ENCODE measurements at regions not wholly inside any gene's neighbourhood (a gene's known extent, or its start where the extent isn't known, plus 50 kb on each side); places are given as distances from the start of the nearest gene placed in this dataset.
"Not testable (repeated sequence)": the region's sequence is repeated elsewhere in the genome, so short reads cannot be mapped to it uniquely, and the experiment has no call there.

DNA sequence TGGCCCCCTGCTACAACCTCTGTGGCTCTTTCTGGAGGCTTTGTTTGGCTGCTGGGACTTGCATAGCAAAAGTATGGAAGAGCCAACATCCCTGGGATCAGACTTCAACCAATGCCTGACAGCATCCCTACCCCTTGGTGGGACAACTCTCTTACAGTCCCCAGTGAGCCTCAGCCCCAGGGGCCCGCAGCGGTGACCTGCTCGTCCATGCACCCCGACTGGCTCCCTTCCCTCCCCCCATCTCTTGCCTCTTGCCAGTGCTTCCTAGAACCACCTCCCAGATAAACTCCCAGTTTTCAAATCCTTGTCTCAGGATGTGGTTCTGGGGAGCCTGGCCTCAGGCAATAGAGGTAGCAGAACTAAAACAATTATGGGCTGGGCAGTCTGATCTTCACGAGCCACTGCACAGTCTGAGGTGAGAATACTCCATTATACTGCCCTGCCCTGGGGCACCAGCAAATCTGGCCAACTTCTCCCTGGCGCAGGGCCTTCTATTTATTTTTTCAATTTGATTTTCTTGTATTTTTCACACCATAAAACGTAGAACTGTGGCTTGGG, 86.6 kb upstream of the BRD7 start:
- Histone ChIP-seq H3K27ac (no peak overlapping the region), H3K4me3 (no peak overlapping the region)

GRCh38 chr16:50453446-50453845, 84.7 kb upstream of the BRD7 start:
- Histone ChIP-seq H3K4me3 (no peak overlapping the region), H3K27ac (no peak overlapping the region)

DNA sequence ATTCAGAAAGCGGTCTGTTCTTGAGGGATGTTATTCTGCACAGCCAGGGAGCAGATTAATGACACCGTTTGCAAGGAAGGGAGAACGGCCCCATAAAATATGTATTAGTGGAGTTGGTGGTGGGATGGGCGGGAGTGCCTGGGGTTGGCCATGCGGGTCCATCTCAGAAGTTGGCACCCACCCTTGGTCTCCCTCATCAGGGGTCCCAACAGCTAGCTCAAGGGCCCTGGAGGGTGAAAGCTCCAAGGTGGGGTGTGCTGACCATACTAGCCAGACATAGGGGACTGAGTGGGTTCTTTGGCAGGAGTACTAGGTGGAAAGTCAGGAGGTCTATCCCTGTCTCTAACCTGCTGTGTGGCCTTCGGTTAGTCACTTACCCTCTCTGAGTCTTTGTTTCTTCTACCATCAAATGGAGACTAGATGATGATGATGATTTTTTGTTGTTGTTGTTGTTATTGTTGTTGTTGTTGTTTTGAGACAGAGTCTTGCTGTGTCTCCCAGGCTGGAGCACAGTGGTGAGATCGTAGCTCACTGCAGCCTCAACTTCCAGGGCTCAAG, 83.2 kb upstream of the BRD7 start:
- no peak overlapping the region for H3K27ac ChIP-seq
- H3K4me3 ChIP-seq, result no peak overlapping the region

DNA sequence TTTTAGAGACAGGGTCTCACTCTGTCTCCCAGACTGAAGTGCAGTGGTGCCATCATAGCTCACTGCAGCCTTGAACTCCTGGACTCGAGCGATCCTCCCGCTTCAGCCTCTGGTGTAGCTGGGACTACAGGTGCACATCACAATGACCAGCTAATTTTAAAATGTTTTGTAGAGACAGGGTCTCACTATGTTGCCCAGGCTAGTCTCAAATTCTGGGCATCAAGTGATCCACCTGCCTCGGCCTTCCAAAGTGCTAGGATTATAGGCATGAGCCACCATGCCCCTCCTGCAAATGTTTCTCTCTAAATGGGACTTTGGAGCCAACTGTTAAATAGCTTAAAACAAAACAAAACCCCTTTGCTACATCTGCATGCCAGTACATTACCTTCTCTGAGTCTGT, 82.2 kb upstream of the BRD7 start:
- Histone ChIP-seq H3K4me3 (no peak overlapping the region), H3K27ac (no peak overlapping the region)

DNA sequence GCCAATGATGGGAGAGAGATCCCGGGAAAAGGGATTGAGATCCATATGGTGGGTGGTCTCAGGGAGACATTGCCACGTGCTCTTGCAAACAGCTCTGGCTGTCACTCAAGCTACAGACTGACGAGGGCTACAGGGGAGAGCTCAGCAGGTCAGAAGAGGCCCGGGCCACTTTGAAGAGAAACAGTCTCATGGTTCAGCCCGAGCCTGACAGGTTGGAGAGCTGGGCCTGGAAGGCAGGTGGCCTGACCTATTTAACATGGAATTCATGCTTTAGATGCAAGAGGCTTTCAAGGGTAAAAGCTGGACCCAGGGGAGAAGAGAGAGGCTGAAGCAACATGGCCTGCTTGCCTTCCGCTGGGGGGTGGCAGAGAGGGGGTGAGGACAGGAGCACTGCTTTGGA, 81.0 kb upstream of the BRD7 start:
- H3K27ac ChIP-seq, result no peak overlapping the region
- H3K4me3 ChIP-seq, result no peak overlapping the region

DNA sequence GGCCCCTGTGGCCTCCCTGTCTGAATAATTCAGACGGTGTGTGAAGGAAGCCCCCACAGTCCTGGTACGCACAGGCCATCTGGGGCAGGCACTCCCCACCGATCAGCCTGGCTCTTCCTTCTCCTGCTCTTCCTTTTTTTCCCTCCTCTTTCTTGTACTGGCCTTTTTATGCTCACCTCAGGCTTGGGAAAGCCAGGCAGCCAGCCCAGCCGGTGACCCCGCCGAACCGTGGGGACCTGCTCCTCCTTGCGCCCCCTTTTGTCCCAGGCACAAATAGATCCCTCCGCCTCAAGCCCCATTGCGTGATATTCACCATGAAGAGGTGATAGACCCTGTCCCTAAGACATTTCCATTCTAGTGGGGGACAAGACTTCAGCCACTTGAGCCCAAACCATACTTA, 80.2 kb upstream of the BRD7 start:
- no peak overlapping the region for H3K4me3 ChIP-seq

DNA sequence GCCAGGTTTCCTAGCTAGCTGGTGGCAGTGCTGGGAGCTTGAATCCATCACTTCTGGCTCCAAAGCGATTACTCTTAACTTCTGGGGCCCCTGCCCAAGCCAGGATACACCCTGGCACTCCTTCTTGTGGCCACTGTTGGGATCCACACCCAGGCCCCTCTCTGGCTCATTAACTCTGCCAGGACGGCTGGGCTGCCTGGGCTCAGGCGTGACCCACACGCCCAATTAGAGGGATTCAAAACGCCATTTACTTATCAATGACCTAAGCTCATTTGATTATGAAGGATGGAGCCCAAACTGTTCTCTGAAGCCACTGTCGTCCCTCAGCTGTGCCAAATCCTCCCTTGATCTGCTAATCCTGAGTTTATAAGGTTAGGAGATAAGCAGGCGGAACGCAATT, 79.7 kb upstream of the BRD7 start:
- Histone ChIP-seq H3K4me3 (no peak overlapping the region), H3K27ac (no peak overlapping the region)

More for the DNA sequence above, 80.2 kb upstream of the BRD7 start:
- H3K27ac ChIP-seq, result no peak overlapping the region

DNA sequence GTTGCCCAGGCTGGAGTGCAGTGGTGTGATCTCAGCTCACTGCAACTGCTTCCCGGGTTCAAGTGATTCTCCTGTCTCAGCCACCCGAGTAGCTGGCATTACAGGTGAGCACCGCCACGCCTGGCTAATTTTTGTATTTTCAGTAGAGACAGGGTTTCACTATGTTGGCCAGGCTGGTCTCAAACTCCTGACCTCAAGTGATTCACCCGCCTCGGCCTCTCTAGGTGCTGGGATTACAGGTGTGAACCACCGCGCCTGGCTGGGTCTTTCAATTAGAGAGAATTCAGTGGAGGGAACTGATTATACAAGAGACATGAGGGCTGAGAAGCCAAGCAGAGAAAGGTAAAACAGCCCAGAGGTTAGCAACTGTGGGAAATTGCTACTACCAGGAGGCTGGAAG, 78.6 kb upstream of the BRD7 start:
- H3K4me3 ChIP-seq, H3K27ac ChIP-seq: not testable (repeated sequence)

GRCh38 chr16:50446861-50447260, 78.1 kb upstream of the BRD7 start:
- Histone ChIP-seq H3K27ac (no peak overlapping the region), H3K4me3 (no peak overlapping the region)

GRCh38 chr16:50445621-50446555, 77.1 kb upstream of the BRD7 start:
- H3K4me3 ChIP-seq, result no peak overlapping the region
- no peak overlapping the region for H3K27ac ChIP-seq

- no peak overlapping the region for H3K4me3 ChIP-seq
Observed at GRCh38 chr16:50444526-50444925, 75.7 kb upstream of the BRD7 start.

DNA sequence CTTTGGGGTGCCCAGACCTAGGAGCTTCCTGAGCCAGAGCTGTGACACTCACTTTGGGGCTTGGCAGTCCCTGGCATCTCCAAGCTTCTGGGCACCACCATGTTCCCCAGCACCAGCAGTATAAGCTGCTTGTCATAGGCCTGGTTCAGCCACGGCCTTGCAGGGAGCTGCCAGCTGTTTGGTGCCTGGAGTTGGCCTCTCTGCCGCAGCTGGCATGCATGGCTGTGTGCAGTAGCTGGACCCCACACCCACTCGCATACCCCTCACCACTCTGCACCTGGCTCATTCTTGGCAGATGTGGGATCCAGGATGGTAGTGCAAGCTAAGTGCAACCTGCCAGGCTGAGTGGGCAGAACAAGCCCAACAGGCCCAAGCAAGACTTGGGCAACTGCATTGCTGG, 73.4 kb upstream of the BRD7 start:
- Histone ChIP-seq H3K27ac (no peak overlapping the region), H3K4me3 (no peak overlapping the region)

More at GRCh38 chr16:50444526-50444925, 75.7 kb upstream of the BRD7 start:
- no peak overlapping the region for H3K27ac ChIP-seq

DNA sequence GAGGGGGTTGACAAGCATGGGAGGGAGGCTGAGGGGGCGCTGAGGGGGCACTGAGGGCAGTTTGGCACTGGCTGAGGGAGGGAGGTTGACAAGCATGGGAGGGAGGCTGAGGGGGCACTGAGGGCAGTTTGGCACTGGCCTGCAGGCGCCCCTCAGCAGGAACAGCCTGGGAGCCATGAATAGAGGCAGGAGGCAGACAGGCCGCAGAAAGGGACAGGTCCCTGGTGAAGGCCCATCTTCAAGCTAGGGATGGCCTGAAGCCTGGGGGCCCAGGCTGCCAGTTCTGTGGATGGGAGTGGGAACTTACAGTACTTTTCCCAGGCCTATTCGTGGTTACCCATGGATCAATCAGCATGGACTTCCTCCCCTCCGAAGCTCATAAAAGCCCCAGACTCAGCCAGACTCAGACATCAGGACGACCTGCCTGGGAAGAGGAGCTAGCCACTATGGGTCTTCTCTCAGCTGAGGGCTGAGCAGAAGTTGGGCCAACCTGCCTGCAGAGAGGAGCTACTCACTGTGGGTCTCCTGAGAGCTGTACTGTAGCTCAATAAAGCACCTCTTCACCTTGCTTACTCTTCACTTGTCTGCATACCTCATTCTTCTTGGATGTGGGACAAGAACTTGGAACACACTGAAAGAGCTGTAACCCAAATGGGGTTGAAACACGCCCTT, 72.8 kb upstream of the BRD7 start:
- H3K4me3 ChIP-seq, result no peak overlapping the region

DNA sequence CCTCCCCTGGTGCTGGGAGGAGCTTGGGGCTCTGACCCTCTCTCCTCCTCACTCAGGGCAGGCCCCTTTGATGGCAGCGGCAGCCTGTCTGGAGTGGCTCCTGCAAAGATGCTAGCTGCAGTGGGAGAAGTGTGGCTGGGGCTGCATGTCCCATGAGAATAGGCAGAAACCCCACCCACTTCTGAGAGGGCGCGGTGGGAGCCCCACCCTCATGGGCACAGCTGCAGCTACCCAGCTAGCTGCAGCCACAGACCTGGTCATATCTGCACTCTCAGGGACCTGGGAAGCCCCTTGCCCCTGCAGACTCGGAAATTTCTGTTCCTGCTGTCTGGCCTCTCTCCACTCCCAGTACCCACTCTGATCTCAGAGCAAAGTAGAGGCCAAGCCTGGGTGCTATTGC, 72.2 kb upstream of the BRD7 start:
- no peak overlapping the region for H3K4me3 ChIP-seq
- no peak overlapping the region for H3K27ac ChIP-seq

More for the DNA sequence above, 72.8 kb upstream of the BRD7 start:
- no peak overlapping the region for H3K27ac ChIP-seq

DNA sequence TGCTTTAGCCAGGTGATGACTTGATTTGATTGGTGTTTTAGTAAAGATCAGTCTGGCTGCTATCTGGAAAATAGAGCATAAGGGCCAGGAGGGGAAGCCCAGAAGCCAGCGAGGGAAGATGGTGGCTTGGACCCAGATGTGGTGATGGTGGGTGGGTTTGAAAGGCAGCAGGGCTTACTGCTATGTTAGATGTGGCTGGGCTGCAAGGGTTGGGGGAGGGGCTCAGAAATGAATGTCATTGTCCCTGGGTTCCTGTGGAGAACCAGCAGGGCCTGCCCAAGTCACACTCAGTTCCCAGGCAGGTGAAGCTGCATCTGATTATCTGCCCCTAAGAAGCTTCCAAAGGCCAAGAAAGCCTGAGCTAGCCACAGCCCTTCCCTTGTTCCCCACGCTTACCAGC, 71.7 kb upstream of the BRD7 start:
- H3K4me3 ChIP-seq, result no peak overlapping the region
- H3K27ac ChIP-seq, result no peak overlapping the region

GRCh38 chr16:50437769-50438437, 69.1 kb upstream of the BRD7 start:
- no peak overlapping the region for H3K27ac ChIP-seq
- H3K4me3 ChIP-seq, result no peak overlapping the region

- H3K27ac ChIP-seq, result no peak overlapping the region
- no peak overlapping the region for H3K4me3 ChIP-seq
Observed at GRCh38 chr16:50436271-50436670, 67.5 kb upstream of the BRD7 start.

DNA sequence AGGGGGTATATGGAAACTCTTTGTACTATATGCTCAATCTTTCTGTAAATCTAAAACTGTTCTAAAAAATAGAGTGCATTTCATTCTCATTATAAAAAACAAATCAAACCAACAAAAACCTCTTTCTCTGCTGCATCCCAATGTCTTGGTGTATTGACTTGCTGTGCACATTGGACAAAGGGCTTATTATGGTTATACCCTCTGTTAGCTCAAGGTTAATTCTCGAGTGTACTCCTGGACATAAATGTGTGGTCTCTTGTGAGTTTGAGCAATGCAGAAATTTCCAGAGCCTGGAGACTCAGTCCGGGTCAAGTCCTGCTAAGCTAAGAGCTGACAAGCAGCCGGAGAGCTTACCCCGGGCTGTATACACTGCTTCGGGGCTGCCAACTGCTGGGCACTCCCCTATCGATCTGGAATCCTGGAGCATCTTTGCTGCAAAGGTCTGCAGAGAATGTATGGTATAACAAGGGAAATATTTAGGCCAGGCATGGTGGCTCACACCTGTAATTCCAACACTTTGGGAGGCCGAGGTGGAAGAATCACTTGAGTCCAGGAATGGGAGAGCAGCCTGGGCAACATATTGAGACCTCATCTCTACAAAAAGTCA, 66.2 kb upstream of the BRD7 start:
- Histone ChIP-seq H3K27ac (no peak overlapping the region), H3K4me3 (no peak overlapping the region)

DNA sequence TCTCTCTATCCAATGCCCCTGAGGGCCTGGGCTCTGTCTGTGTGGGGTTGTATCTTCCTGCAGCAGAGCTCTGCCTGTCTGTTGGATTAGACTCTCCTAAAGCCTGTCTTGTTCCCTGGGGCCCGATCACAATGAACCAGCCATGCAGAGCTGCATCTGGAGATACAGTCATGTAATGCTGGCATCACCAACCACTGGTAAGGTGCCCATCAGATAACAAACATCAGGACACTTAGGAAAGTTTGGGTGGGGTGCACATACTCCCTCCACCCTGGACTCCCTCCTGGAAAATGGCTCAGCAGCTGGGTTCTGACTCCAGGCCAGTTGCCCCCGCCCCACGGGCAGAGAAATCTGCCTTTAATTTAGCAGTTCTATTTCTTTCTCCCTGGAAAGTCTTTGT, 61.3 kb upstream of the BRD7 start:
- Histone ChIP-seq H3K27ac (no peak overlapping the region), H3K4me3 (no peak overlapping the region)

DNA sequence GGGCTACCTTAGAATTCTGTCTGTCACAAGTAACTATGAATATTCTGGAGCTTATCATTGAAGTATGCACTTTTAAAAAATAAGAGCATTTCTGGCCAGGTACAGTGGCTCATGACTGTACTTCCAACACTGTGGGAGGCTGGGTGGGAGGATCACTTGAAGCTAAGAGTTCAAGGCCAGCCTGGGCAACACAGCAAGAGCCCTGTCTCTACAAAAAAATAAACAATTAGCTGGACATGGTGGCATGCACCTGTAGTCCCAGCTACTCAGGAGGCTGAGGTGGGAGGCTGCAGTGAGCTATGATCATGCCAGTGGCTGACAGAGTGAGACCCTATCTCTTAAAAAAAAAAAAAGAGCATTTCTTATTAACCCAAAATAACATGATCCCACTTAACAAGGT, 60.0 kb upstream of the BRD7 start:
- Histone ChIP-seq H3K27ac (no peak overlapping the region), H3K4me3 (no peak overlapping the region)
